ENCODE measurements at regions not wholly inside any gene's neighbourhood (a gene's known extent, or its start where the extent isn't known, plus 50 kb on each side); places are given as distances from the start of the nearest gene placed in this dataset.

DNA sequence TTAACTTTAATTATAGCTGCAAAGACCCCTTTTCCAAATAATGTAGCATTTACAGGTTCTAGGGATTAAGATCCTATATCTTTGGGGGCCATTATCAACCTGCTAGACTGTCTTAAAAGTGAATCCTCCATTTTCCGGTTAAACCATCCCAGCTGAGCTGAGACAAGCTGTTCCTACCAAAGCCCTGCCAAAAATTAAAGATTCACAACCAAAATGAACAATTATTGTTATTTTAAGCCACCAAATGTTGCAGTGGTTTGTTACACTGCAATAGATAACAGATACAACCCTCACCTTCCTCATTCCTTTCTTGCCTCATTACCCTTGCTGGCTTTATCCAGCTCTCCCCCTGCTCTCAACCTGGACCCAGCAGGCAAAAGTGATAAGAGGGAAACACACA is 343.4 kb downstream of the CDK5RAP2 start:
- Histone ChIP-seq H3K9me1 (replicated peaks; ENCODE audit: control insufficient read depth, extremely low read depth, insufficient read depth, low read length) (no peaks in the 10 kb centered on the region), H3K79me2 (ENCODE audit: control insufficient read depth, insufficient read depth, low read length) (no peaks in the 10 kb centered on the region), H3K36me3 (ENCODE audit: control insufficient read depth in 2 of 2, extremely low read depth in 1 of 2, insufficient read depth in 2 of 2, low read length in 2 of 2) (no peaks in the 10 kb centered on the region), H4K20me1 (replicated peaks; ENCODE audit: control insufficient read depth, extremely low read depth, insufficient read depth, low read length) (no peaks in the 10 kb centered on the region), H3K4me2 (ENCODE audit: insufficient read depth, low read length) (no peak overlapping the region), H3K4me3 (replicated peaks in 1 of 3; ENCODE audit: insufficient read depth in 1 of 3, low read depth in 1 of 3, low read length in 3 of 3) (no peak overlapping the region), H3K27me3 (ENCODE audit: control insufficient read depth in 2 of 2, insufficient read depth in 2 of 2, low read length in 2 of 2) (no peaks in the 10 kb centered on the region), H2AFZ (ENCODE audit: low read depth, low read length) (no peak overlapping the region), H3K9me3 (replicated peaks; ENCODE audit: control insufficient read depth, insufficient read depth, low read length) (no peaks in the 10 kb centered on the region), H3K27ac (ENCODE audit: insufficient read depth, low read depth, low read length) (no peak overlapping the region), H3K4me1 (ENCODE audit: control insufficient read depth, extremely low read depth, insufficient read depth, low read length) (no peaks in the 10 kb centered on the region), H3K9ac (replicated peaks; ENCODE audit: extremely low read depth, insufficient read depth, low read length) (no peak overlapping the region)
- ChIA-PET POLR2A (no interaction called here), CTCF (no interaction called here)
- TF ChIP-seq POLR2A (IDR thresholded peaks at IDR 0.05; ENCODE audit: low read depth, low read length): no peak
- FAIRE-seq: no peak
- DNase-seq (ENCODE audit: low read depth, low spot score): no peak
- BruUV-seq (replicated peaks): no TSS peak
- intact Hi-C loops (cut with micrococcal nuclease) (no loop called here), dilution Hi-C loops (cut with MboI; ENCODE audit: extremely low pct_ligation_motif_present, low sequenced_read_pairs) (no loop called here)

DNA sequence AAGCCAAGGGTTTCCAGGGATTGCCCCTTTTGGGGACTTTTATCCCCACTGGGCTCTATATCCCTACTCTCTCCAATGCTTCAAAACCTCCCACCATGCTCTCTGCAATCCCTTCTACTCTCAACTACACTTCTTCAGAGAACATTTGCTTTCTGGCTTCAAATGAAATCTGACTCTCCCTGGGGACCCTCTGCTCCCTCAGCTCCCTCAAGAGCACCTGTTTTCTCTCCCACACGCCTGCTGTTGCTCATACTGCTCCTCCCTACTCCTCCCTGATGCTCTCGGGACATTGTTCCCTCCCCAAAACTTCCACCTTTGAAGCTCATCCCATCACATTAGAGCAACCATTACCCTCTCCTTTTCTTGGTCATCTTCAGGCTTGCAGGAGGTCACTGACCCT is 344.9 kb downstream of the CDK5RAP2 start:
- H3K36me3 ChIP-seq (ENCODE audit: control insufficient read depth in 2 of 2, extremely low read depth in 1 of 2, insufficient read depth in 2 of 2, low read length in 2 of 2): no peaks in the 10 kb centered on the region
- DNase-seq (ENCODE audit: low read depth, low spot score): no peak
- intact Hi-C loops (cut with micrococcal nuclease): no loop called here
- H3K4me1 ChIP-seq (ENCODE audit: control insufficient read depth, extremely low read depth, insufficient read depth, low read length): no peaks in the 10 kb centered on the region
- TF ChIP-seq EZH2 (IDR thresholded peaks at IDR 0.05; ENCODE audit: borderline replicate concordance, low read depth, low read length, severe bottlenecking) (no peak), GATA2 (IDR thresholded peaks at IDR 0.05; ENCODE audit: insufficient read depth, insufficient read length, low read depth, low read length) (no peak), MYC (IDR thresholded peaks at IDR 0.05; ENCODE audit: low read depth, low read length) (no peak)
- TF ChIP-seq, protein P1, sequence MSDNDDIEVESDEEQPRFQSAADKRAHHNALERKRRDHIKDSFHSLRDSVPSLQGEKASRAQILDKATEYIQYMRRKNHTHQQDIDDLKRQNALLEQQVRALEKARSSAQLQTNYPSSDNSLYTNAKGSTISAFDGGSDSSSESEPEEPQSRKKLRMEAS (IDR thresholded peaks at IDR 0.05; ENCODE audit: insufficient read depth, insufficient read length): no peak
- H3K4me3 ChIP-seq (replicated peaks in 1 of 3; ENCODE audit: insufficient read depth in 1 of 3, low read depth in 1 of 3, low read length in 3 of 3): no peak overlapping the region
- H3K4me2 ChIP-seq (ENCODE audit: insufficient read depth, low read length): no peak overlapping the region
- H3K79me2 ChIP-seq (ENCODE audit: control insufficient read depth, insufficient read depth, low read length): no peaks in the 10 kb centered on the region
- no peaks in the 10 kb centered on the region for H3K27me3 ChIP-seq (ENCODE audit: control insufficient read depth in 2 of 2, insufficient read depth in 2 of 2, low read length in 2 of 2)
- POLR2A ChIA-PET: no interaction called here
- BruUV-seq (replicated peaks): no TSS peak
- no peaks in the 10 kb centered on the region for H4K20me1 ChIP-seq (replicated peaks; ENCODE audit: control insufficient read depth, extremely low read depth, insufficient read depth, low read length)
- H3K9ac ChIP-seq (replicated peaks; ENCODE audit: extremely low read depth, insufficient read depth, low read length): no peak overlapping the region
- no peak for FAIRE-seq
- H3K9me1 ChIP-seq (replicated peaks; ENCODE audit: control insufficient read depth, extremely low read depth, insufficient read depth, low read length): no peaks in the 10 kb centered on the region
- CTCF ChIA-PET: no interaction called here
- dilution Hi-C loops (cut with MboI; ENCODE audit: extremely low pct_ligation_motif_present, low sequenced_read_pairs): no loop called here
- H3K9me3 ChIP-seq (replicated peaks; ENCODE audit: control insufficient read depth, insufficient read depth, low read length): no peaks in the 10 kb centered on the region
- no peak overlapping the region for H2AFZ ChIP-seq (ENCODE audit: low read depth, low read length)
- no peak overlapping the region for H3K27ac ChIP-seq (ENCODE audit: insufficient read depth, low read depth, low read length)

Data from endothelial cell of umbilical vein (primary cell).